RCC 7860 (cell line): ENCODE measurements at regions not wholly inside any gene's neighbourhood (a gene's known extent, or its start where the extent isn't known, plus 50 kb on each side); places are given as distances from the start of the nearest gene placed in this dataset.
"Not testable (repeated sequence)": the region's sequence is repeated elsewhere in the genome, so short reads cannot be mapped to it uniquely, and the experiment has no call there.

Source experiments
- DNase-seq: peaks from one replicate; pipeline ENCODE4 v3.0.0-alpha.2; 2015; ENCODE audit warnings: low spot score
- FAIRE-seq: peaks from 2 replicates; lab custom pipeline; 2012; peaks lifted over from hg19 to GRCh38; lab: Jason Lieb, UNC

- FAIRE-seq: no peak
- no peak for DNase-seq
These were observed 162.0 kb upstream of the ATP6AP2 start for GRCh38 chrX:40418813-40419195.

DNA sequence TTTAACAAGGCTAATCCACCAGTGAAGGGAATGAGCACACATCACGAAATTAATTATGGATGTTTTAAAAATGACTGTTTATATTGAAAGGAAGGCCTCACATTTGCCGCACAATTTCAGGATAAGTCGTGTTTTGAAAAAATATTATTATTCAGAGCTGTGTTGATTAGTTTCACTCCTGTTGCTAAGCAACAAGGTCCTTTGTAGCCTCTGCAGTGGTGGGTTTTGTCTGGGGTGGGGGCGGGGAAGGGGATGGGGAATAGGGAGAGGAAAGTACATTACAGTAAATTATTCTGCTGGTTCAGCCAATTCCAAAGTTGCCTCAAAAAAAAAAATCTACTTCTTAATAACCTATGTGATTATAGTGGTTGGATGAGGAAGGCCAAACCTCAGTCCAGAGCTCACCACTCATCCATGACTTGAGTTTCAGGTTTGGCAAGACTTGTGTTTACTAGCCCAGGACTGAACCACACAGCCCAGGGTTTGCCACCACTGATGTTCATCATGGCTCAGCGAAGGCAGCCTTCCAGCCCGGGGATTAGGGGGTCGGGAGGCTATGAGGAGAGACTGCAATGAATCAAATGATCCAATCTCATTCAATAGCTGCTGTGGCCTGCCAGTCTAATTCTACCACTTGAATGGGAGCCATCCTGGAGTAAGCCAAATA lies 162.5 kb upstream of the ATP6AP2 start:
- peak; percentile 4 for DNase-seq
- FAIRE-seq: peak; percentile 86

DNA sequence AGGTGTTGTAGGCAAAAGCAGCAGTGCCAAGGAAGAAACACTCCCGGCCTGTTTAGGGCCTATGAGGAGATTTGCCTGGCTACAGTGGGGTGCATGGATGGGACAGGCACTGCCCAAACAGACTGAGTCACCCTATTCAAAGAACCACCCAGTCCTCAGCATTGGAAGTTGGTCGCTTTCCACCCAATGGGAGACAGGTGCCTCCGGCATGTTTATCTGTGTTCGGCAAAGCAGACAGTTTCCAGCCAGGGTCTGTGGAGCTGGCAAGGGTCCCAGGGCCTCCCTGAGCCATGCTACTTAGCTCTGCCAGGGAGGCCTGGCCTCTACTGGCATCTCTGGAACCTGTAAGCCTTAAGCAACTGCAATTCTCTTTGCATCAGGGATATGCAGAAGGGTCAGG lies 165.1 kb upstream of the ATP6AP2 start:
- FAIRE-seq (no peak), DNase-seq (no peak)

- FAIRE-seq (no peak), DNase-seq (no peak)
These were observed 166.4 kb upstream of the ATP6AP2 start for GRCh38 chrX:40414335-40414734.

DNA sequence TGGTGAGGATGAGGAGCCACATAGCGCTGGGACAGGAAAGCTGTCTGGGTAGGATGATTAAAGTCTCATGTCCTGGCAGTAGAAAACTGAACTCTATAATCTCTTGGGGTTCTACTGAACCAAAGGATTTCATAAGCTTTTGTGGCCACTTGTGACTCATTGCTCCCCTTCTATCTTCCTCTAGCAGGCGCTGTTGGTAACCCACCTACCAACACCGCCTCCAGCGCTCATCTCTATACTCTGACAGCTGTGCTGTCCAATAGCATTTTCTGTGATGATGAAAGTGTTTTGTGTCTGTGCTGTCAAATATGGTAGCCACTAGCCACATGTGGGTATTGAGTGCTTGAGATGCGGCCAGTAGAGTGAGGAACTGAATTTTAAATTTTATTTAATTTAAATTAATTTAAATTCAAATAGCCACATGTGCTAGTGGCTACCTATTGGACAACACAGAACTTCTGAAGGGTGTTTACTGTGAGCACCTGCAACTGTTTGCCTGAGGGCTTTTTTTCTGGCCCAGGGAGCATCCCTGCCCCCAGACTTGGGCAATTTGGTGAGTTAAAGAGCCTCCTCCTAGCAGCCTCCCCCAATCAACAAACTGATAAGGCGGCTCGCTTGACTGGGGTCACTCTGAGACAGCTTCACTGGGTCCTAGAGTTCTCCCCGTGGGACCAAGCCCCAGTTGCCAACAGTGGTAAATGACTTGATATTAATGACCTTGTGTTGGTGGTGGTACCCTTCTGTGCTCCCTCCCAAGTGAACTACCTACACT lies 169.2 kb upstream of the ATP6AP2 start:
- no peak for FAIRE-seq
- no peak for DNase-seq

DNA sequence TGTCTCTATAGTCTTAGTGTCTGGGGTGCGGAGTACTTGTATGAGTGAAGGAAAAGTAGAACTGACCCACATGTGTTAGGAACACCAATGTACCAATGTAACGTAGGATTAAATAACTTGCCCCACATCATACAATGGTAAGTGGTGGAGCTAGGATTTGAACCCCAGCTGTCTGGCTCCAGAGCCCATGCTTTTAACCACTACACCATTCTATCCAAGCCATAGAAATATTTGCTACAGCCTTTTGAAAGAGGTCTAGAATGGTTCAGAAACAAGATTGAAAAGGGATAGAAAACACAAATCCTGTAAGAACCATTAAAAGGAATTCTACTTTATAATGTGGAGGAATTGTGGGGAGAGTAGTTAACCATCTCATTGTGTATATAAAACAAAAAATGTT lies 169.9 kb upstream of the ATP6AP2 start:
- DNase-seq (no peak), FAIRE-seq (no peak)

- FAIRE-seq: no peak
These were observed 174.4 kb upstream of the ATP6AP2 start for GRCh38 chrX:40406330-40406859.

DNA sequence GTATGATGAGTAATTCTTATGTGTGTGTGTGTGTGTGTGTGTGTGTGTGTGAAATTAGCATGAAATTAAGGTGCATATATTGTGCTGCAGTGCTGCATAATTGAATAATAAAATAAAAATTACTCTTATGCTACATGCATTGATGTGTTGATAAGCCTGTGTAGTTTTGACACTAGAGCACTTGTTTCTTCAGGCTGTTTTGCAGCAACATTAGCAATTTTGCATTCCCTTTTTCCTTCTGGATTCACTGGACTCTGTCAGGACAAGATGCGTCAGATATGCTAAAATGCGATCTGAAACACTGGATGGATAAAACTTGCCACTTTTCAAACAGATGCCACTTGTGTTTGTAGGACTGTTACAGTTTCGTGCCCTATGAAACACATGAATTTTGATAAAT lies 175.4 kb upstream of the ATP6AP2 start:
- no peak for DNase-seq
- no peak for FAIRE-seq

More at GRCh38 chrX:40406330-40406859, 174.4 kb upstream of the ATP6AP2 start:
- no peak for DNase-seq

GRCh38 chrX:40403757-40404156 lies 177.0 kb upstream of the ATP6AP2 start:
- DNase-seq (no peak), FAIRE-seq (no peak)

DNA sequence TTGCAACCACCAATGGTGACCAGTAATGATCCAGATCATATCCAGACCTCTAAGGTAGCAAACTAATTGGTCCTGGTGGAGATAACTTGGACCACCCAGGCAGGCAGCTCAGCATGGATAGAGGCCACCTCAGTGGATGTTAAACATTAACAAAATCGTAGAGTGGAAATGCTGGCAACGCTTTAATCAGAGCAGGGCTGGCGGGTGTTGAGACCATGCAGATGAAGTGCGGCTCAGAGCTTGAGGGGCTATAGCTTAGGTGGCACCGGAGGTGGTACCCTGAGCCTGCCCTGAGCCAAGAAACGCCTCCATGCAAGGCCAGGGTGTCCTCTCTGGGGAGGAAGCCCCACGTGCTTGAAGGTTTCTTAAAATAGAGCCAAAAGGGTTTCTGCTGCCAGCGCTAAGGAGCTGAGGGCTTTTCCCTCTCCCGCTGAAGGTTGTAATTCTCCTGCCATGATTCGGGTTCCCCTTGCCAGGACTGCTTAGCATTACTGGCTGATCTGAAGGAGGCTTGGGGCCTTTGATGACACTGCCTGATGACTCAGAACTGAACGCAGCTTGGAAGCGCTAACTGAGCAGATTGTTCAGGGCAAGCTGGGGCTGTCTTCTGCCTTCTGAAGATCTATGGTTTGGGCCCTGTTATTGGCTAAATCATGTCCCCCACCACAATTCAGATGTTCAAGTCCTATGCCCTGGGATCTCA lies 177.8 kb upstream of the ATP6AP2 start:
- DNase-seq: peak; percentile 77
- FAIRE-seq: peak; percentile 86

- FAIRE-seq (no peak), DNase-seq (no peak)
These were observed 185.7 kb upstream of the ATP6AP2 start for GRCh38 chrX:40395102-40395501.

DNA sequence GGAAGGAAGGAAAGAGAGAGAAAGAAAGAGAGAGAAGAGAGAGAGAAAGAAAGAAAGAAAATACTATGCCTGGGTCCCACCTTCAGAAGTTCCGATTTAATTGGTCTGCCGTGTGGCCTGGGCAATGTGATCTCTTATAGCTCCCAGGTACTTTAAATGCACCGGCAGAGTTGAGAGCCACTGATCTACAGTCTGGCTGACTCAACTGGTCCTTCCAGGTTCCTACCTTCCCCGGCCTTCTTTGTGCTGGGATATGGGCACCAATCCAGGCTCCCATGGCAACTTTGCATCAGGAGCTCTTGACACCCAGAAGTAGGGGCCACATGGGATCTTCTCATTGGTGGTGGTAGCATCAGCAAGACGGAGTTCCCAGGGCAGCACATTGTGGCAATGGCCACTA lies 186.5 kb upstream of the ATP6AP2 start:
- FAIRE-seq (no peak), DNase-seq (no peak)

GRCh38 chrX:40392599-40392998 lies 188.2 kb upstream of the ATP6AP2 start:
- FAIRE-seq (no peak), DNase-seq (no peak)

GRCh38 chrX:40391662-40392061 lies 189.1 kb upstream of the ATP6AP2 start:
- FAIRE-seq: no peak
- no peak for DNase-seq

- no peak for DNase-seq
- no peak for FAIRE-seq
These were observed 191.2 kb upstream of the ATP6AP2 start for GRCh38 chrX:40389555-40389954.

DNA sequence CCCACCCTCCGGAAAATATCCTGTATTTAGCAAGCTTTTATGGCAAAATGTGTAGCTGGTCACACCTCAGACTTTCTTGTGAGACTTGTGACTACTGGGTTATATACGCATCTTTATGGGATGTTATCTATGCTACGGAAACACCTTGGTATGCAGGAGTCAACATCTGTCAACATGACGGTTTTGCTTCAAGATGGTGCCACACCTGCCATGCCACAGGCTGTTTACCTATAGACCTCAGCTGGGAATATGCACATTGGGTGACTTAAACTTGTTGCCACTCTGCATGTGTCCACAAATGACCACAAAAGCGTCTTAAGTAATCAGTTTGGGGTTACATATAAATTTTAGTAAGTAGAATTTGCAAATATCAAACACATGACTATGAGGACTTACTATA lies 192.3 kb upstream of the ATP6AP2 start:
- DNase-seq: no peak
- FAIRE-seq: no peak

DNA sequence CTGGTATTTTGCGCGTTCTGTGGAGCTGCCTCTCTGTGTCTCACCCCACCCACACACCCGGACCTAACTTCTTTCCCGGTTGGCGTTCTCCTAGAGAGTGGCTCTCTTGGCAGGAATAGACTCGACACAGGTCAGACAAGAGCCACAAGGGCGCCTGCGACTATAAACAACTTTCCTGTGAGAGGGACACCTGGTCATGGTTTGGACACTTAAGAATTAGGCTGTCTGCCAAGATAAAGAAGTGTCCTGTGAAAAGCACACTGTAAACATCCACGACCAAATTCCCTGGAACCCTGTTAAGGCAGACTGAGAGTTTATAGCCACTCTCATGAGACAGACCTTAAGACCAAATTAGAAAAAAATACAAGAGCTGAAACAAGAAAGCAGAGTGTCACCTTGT lies 192.9 kb upstream of the ATP6AP2 start:
- FAIRE-seq, DNase-seq: not testable (repeated sequence)

- not testable (repeated sequence) for FAIRE-seq, DNase-seq
These were observed 193.5 kb upstream of the ATP6AP2 start for GRCh38 chrX:40387311-40387710.

DNA sequence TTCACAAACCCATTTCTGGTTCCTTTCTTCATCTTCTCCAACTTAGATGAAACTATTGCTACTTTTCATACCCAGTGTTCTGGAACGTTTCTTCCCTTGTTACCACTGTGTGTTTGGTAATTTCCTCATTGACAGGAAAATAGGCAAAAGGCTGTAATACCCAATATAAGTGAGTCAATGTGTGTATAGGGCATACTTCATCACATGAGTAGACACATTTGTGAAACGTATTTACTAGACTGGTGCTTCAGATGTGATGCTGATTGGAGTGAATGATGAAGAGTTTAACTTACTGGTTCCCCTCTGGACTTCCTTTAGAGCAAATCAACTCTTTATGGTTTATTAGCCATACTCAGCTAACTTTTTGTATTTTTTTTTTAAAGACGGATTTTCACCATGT lies 195.1 kb upstream of the ATP6AP2 start:
- DNase-seq: no peak
- no peak for FAIRE-seq

GRCh38 chrX:40385256-40385655 lies 195.5 kb upstream of the ATP6AP2 start:
- DNase-seq: no peak
- FAIRE-seq: no peak

DNA sequence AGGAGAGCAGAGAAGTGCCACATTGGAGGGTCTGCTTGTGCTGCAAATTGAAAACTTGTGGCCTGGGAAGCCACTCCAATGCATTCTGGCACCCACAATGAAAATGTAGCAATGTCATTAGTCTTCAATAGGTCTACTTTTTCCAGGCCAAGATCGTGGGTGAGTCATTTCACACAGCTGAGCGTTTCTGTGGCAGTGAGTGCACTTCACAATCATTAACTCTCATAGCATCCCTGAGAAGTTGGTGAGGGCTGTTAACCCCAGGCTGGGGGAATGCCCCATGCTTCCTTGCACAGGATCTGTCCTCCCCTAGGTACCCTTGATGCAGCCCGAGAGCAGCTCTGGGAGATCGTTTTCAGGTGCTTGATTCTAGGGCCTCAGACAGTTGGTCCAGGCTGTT lies 196.8 kb upstream of the ATP6AP2 start:
- DNase-seq (peak; percentile 50), FAIRE-seq (peak; percentile 89)

- DNase-seq (no peak), FAIRE-seq (no peak)
These were observed 197.4 kb upstream of the ATP6AP2 start for GRCh38 chrX:40383360-40383759.
